ENCODE measurements at regions not wholly inside any gene's neighbourhood (a gene's known extent, or its start where the extent isn't known, plus 50 kb on each side); places are given as distances from the start of the nearest gene placed in this dataset.

GRCh38 chr3:43177085-43177484, 71.2 kb upstream of the POMGNT2 start:
- DNase-seq = no peak

- no peak for DNase-seq
These were observed 70.8 kb upstream of the POMGNT2 start for GRCh38 chr3:43176666-43177065.

GRCh38 chr3:43175541-43175940, 69.7 kb upstream of the POMGNT2 start:
- no peak for DNase-seq

- DNase-seq = no peak
These were observed 68.1 kb upstream of the POMGNT2 start for GRCh38 chr3:43173949-43174348.

- DNase-seq = no peak
These were observed 65.9 kb upstream of the POMGNT2 start for GRCh38 chr3:43171748-43172147.

- DNase-seq = no peak
These were observed 64.7 kb upstream of the POMGNT2 start for GRCh38 chr3:43170553-43170952.

- DNase-seq = no peak
These were observed 64.1 kb upstream of the POMGNT2 start for GRCh38 chr3:43169987-43170386.

- no peak for DNase-seq
These were observed 60.5 kb upstream of the POMGNT2 start for GRCh38 chr3:43166406-43166805.

- no peak for DNase-seq
These were observed 59.9 kb upstream of the POMGNT2 start for GRCh38 chr3:43165786-43166185.

GRCh38 chr3:43163895-43164493, 58.1 kb upstream of the POMGNT2 start:
- DNase-seq = no peak

GRCh38 chr3:43162230-43163084, 56.6 kb upstream of the POMGNT2 start:
- peak; percentile 16 for DNase-seq

GRCh38 chr3:43161684-43162229, 55.9 kb upstream of the POMGNT2 start:
- no peak for DNase-seq

GRCh38 chr3:43160664-43161063, 54.8 kb upstream of the POMGNT2 start:
- DNase-seq = no peak

- no peak for DNase-seq
These were observed 54.0 kb upstream of the POMGNT2 start for GRCh38 chr3:43159876-43160255.

GRCh38 chr3:43159131-43159875, 53.4 kb upstream of the POMGNT2 start:
- DNase-seq = no peak

GRCh38 chr3:43156812-43157455, 51.1 kb upstream of the POMGNT2 start:
- no peak for DNase-seq

- DNase-seq = peak; percentile 77
These were observed 49.7 kb upstream of the POMGNT2 start for GRCh38 chr3:43155464-43156121.
